ENCODE measurements at regions not wholly inside any gene's neighbourhood (a gene's known extent, or its start where the extent isn't known, plus 50 kb on each side); places are given as distances from the start of the nearest gene placed in this dataset.

DNA sequence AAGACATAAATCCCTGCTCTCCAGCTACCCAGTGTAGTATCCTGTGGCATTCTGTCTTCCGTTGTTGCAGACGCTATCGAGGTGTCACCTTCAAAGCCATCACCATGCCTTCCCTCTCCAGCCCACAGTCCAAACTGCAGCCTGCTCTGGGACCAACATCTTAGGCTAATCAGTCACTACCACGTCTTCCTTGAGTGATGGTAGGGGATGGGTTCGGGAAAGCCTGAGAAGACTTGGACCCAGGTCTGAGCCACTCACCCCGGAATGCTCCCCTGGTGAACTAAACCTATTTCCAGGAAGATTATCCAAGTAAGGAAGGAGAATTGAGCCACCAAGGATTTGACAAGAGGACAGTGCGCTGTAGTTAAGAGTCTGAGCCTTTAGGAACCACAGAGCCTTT is 52.9 kb upstream of the IRX1 start:
- no peak for DNase-seq (ENCODE audit: low read depth in 1 of 2, low spot score in 1 of 2)
- in situ Hi-C loops (cut with HindIII; ENCODE audit: low pct_unique_long_range_greater_than_20kb, low sequenced_read_pairs): no loop called here
- TF ChIP-seq JUND (IDR thresholded peaks at IDR 0.05; ENCODE audit: low read depth): no peak

DNA sequence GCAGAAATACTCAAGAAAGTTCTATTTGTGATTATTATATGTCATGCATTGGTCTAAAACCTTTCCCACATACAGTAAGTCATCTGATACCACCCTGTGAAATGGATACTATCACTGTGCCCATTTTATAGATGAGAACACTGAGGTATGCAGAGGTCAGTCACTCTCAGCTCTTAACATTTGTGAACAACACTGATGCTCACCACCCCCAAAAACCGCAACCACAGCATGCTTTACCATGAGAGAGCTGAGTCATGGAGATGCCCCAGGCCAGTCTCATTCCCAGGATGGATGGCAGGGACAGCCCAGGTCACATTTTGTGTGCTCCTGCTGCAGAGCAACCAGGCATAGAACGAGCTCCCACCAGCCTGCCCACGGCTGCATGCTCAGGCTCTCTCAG is 53.5 kb upstream of the IRX1 start:
- DNase-seq (ENCODE audit: low read depth in 1 of 2, low spot score in 1 of 2): peak in 1 of 2 experiments; percentile 23
- in situ Hi-C loops (cut with HindIII; ENCODE audit: low pct_unique_long_range_greater_than_20kb, low sequenced_read_pairs): no loop called here
- TF ChIP-seq JUND (IDR thresholded peaks at IDR 0.05; ENCODE audit: low read depth): no peak

DNA sequence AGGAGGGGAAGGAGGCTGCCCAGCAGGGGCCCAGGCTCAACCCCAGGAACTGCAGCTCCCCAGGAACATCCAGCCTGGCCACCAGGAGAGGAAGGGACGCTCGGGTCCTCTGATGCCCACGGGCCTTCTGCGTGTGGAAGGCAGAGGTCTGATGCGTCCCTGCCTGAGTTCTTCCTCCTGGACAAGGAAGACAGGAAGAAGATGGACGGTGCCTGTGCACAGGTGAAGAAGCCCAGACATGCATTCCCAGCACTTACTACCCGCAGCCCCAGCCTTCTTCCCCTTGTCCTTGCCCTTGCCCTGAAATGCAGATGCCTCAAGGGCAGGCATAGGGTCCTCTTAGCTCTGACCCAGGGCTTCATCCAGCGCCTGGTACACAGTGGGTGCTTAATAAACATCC is 56.7 kb upstream of the IRX1 start:
- in situ Hi-C loops (cut with HindIII; ENCODE audit: low pct_unique_long_range_greater_than_20kb, low sequenced_read_pairs): no loop called here
- no peak for TF ChIP-seq JUND (IDR thresholded peaks at IDR 0.05; ENCODE audit: low read depth)

GRCh38 chr5:3537942-3538341 is 57.7 kb upstream of the IRX1 start:
- in situ Hi-C loops (cut with HindIII; ENCODE audit: low pct_unique_long_range_greater_than_20kb, low sequenced_read_pairs): no loop called here
- DNase-seq (ENCODE audit: low read depth in 1 of 2, low spot score in 1 of 2): no peak
- TF ChIP-seq JUND (IDR thresholded peaks at IDR 0.05; ENCODE audit: low read depth): no peak

More for the DNA sequence above, 56.7 kb upstream of the IRX1 start:
- DNase-seq (ENCODE audit: low read depth in 1 of 2, low spot score in 1 of 2): no peak

DNA sequence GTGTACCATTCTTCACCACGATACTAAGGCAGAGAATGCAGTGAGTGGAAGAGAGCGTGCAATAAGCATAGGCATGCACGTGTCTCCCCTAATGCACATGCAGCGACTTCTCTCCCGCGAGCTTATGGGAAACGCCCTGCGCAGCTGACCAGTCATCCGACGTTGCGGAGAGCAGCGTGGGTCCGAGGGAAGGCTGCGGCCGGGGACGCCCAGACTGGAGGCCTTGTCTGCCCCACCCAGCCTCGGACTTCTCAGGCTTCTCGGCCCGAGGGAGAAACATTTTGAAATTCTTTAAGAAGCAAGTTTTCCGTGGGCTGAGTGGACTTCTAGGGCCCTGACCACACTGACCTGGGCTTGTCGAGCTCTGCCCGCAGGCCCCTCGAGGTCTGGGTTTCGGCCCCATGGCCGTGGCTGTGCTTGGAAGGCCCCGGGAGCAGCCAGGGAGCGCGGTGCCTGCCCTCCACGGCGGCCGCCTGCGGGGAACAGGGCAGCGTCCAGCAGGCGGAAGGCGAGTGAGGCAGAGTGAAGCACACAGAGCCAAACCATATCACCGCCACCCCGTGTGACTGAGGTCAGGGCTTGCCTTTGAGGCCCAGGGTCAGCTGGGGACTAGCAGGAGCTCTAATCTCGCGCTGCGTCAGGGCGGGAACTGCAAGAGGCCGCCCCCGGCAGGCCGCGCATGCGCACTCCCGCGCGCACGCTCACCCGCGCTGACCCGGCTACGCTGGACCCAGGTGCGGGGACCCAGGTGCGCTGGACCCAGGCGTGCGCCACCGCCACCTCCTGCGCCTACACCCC is 60.0 kb upstream of the IRX1 start:
- DNase-seq (ENCODE audit: low read depth in 1 of 2, low spot score in 1 of 2): peak in 1 of 2 experiments; percentile 33
- TF ChIP-seq JUND (IDR thresholded peaks at IDR 0.05; ENCODE audit: low read depth): no peak
- in situ Hi-C loops (cut with HindIII; ENCODE audit: low pct_unique_long_range_greater_than_20kb, low sequenced_read_pairs): no loop called here

- DNase-seq (ENCODE audit: low read depth in 1 of 2, low spot score in 1 of 2): no peak
- in situ Hi-C loops (cut with HindIII; ENCODE audit: low pct_unique_long_range_greater_than_20kb, low sequenced_read_pairs): no loop called here
- TF ChIP-seq JUND (IDR thresholded peaks at IDR 0.05; ENCODE audit: low read depth): no peak
These were observed 60.6 kb upstream of the IRX1 start for GRCh38 chr5:3534997-3535396.

DNA sequence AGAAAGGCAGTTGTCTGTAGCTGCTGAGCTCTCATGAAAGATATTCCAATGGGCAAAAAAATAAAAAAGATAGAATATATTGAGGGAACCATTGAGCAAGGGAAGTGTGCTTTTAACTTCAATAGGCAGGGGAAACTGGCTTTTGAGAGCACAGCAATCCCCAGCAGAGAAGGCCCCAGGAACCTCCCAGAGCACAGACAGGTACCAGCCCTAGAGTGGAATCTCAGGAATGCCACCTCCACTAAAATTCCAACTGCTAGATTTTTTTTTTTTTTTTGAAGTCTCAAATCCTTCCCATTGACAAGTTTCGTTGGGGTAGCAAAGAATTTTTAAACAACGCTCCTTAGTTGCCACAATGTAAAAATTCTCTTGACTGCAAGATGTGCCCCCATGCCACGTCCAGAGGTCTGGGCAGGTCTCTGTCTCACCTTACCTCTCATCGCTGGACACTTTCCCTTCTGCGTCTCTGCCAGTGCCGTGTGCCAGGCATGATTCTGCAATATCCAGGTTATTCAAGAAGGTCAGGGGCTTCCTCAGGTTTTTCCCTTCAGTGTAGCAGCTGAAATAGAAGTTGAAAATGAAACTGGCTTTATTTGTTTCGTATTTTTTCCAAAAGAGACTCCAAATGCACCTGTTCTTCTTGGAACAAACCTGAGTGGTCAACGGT is 64.2 kb upstream of the IRX1 start:
- TF ChIP-seq JUND (IDR thresholded peaks at IDR 0.05; ENCODE audit: low read depth): no peak
- in situ Hi-C loops (cut with HindIII; ENCODE audit: low pct_unique_long_range_greater_than_20kb, low sequenced_read_pairs): no loop called here
- peak in 1 of 2 experiments; percentile 7 for DNase-seq (ENCODE audit: low read depth in 1 of 2, low spot score in 1 of 2)

DNA sequence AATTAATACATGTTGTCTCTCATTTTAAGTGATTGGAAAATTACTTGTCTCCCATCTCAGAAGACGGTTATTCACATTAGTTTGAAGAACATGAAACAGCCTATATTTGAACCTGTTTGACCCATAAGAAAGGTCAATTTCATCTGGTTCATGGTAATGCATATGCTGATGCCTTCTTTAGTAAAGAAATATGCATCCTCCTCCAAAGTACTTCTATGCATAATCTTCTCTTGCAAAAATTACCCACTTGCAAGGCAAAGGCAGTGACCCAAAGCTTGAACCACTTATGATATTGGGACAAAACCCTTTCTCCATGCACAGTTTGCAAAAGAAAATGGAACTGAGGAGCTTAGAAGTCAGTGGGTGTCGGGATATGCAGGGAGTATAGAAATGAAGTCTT is 65.4 kb upstream of the IRX1 start:
- in situ Hi-C loops (cut with HindIII; ENCODE audit: low pct_unique_long_range_greater_than_20kb, low sequenced_read_pairs): no loop called here
- no peak for DNase-seq (ENCODE audit: low read depth in 1 of 2, low spot score in 1 of 2)
- no peak for TF ChIP-seq JUND (IDR thresholded peaks at IDR 0.05; ENCODE audit: low read depth)

- in situ Hi-C loops (cut with HindIII; ENCODE audit: low pct_unique_long_range_greater_than_20kb, low sequenced_read_pairs): no loop called here
- TF ChIP-seq JUND (IDR thresholded peaks at IDR 0.05; ENCODE audit: low read depth): no peak
- no peak for DNase-seq (ENCODE audit: low read depth in 1 of 2, low spot score in 1 of 2)
These were observed 69.0 kb upstream of the IRX1 start for GRCh38 chr5:3526551-3527185.

DNA sequence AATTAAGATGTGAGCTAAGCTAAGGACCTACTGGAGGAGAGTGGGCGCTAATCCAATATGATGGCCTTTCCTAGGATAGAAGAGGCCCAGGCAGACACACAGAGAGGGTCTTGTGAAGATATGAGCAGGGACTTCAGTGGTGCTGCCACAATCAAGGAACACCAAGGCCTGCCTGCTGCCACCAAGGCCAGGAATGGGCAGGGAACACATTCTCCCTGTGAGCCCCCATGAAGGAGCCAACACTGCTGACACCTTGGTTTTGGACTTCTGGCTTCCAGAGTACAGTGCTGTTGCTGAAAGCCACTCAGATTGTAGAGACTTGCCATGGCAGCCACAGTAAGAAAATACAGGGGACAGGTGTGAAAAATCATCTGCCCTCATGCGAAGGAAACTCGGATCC is 73.1 kb upstream of the IRX1 start:
- in situ Hi-C loops (cut with HindIII; ENCODE audit: low pct_unique_long_range_greater_than_20kb, low sequenced_read_pairs): no loop called here
- DNase-seq (ENCODE audit: low read depth in 1 of 2, low spot score in 1 of 2): no peak
- no peak for TF ChIP-seq JUND (IDR thresholded peaks at IDR 0.05; ENCODE audit: low read depth)

DNA sequence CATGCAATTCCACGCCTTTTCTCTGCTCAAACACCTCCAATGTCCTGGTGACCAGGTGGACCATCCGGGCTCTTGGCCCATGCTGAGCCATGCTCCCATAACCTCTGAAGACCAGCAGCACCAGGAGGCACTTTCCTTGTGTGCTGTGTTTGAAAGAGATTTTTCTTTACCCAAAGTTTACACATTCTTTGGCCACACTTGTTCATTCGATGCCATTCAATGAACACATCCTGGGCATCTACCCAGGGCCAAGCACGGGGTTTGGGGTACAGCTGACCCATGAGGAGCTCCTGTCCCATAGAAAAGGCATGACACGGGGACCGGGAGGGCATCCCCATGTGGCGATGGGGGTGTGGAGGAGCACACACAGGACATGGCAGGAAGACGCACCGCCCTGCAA is 77.1 kb upstream of the IRX1 start:
- TF ChIP-seq JUND (IDR thresholded peaks at IDR 0.05; ENCODE audit: low read depth): no peak
- in situ Hi-C loops (cut with HindIII; ENCODE audit: low pct_unique_long_range_greater_than_20kb, low sequenced_read_pairs): no loop called here
- DNase-seq (ENCODE audit: low read depth in 1 of 2, low spot score in 1 of 2): no peak

- no peak for DNase-seq (ENCODE audit: low read depth in 1 of 2, low spot score in 1 of 2)
- TF ChIP-seq JUND (IDR thresholded peaks at IDR 0.05; ENCODE audit: low read depth): no peak
- in situ Hi-C loops (cut with HindIII; ENCODE audit: low pct_unique_long_range_greater_than_20kb, low sequenced_read_pairs): no loop called here
These were observed 77.6 kb upstream of the IRX1 start for GRCh38 chr5:3518051-3518450.

GRCh38 chr5:3517348-3517747 is 78.3 kb upstream of the IRX1 start:
- DNase-seq (ENCODE audit: low read depth in 1 of 2, low spot score in 1 of 2): peak in 1 of 2 experiments; percentile 12
- no peak for TF ChIP-seq JUND (IDR thresholded peaks at IDR 0.05; ENCODE audit: low read depth)
- in situ Hi-C loops (cut with HindIII; ENCODE audit: low pct_unique_long_range_greater_than_20kb, low sequenced_read_pairs): no loop called here

All from T47D (cell line).